ENCODE measurements at regions not wholly inside any gene's neighbourhood (a gene's known extent, or its start where the extent isn't known, plus 50 kb on each side); places are given as distances from the start of the nearest gene placed in this dataset.

DNA sequence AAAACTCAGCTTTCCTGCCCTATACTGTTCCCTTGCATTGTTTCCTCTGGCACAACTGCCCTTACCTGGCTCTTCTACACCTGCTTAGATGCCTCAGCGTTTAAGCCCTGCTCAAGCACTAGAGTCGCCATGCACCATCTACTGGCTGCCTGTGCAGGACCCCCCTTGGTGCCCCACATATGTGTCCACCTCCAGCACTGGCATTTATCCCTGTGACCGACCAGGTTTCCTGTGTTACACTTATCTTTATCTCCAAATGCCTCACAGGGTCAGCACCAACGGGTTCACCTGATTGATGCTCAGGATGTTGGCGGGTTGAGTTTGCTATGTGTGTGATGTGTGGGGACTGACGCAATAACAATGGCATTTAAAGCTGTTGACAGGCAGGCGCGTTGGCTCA, 177.5 kb downstream of the TMEM18 start:
- DNase-seq = no peak
- Histone ChIP-seq H3K4me1 (replicated peaks in 1 of 2) (no peaks in the 10 kb centered on the region), H3K4me3 (no peak overlapping the region), H3K36me3 (replicated peaks in 1 of 2) (no peaks in the 10 kb centered on the region), H3K27me3 (no peaks in the 10 kb centered on the region), H3K27ac (no peak overlapping the region), H3K9me3 (replicated peaks in 1 of 3) (no peaks in the 10 kb centered on the region)
- 72 to 83% (median 76%) methylated on average over 8 of the region's 8 CpGs for WGBS, 4 donors
- intact Hi-C loops (cut with DNase I) = no loop called here
- TF ChIP-seq POLR2A (IDR thresholded peaks at IDR 0.05) (no peak), CTCF (IDR thresholded peaks at IDR 0.05) (no peak)

DNA sequence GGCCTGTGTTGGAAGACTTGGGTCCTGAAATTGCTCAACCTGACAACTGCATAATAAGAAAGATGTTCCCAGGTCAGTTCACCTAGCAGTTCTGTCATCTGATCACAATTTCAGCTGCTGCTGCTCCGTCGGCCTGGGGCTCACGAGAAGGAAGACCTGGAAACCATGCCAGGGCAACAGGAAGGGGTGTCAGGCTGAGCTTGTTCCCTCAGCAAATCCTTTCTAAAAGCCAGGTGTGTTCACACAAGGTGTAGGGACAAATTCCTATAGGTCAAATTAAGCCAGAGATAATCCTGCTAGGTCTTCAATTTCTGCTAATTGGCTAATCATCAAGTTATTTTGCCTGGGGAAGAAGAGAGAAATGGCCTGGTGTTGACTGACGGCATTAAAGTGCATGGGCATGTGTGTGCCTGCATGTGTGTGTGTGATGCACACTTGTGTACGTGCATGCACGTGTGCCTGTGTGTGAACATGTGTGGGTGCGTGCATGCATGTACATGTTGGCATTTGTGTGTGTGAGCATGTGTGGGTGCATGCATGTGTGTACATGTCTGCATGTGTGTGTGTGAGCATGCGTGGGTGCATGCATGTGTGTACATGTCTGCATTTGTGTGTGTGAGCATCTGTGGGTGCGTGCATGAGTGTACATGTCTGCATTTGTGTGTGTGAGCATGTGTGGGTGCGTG, 178.6 kb downstream of the TMEM18 start:
- Histone ChIP-seq H3K9me3 (replicated peaks in 1 of 3) (no peaks in the 10 kb centered on the region), H3K36me3 (replicated peaks in 1 of 2) (no peaks in the 10 kb centered on the region), H3K27ac (no peak overlapping the region), H3K4me1 (replicated peaks in 1 of 2) (no peaks in the 10 kb centered on the region), H3K4me3 (no peak overlapping the region), H3K27me3 (no peaks in the 10 kb centered on the region)
- intact Hi-C loops (cut with DNase I) = no loop called here
- no peak for TF ChIP-seq POLR2A (IDR thresholded peaks at IDR 0.05)
- no peak for TF ChIP-seq CTCF (IDR thresholded peaks at IDR 0.05)
- 79 to 88% (median 86%) methylated on average over 10 of the region's 10 CpGs for WGBS, 4 donors
- DNase-seq = no peak

DNA sequence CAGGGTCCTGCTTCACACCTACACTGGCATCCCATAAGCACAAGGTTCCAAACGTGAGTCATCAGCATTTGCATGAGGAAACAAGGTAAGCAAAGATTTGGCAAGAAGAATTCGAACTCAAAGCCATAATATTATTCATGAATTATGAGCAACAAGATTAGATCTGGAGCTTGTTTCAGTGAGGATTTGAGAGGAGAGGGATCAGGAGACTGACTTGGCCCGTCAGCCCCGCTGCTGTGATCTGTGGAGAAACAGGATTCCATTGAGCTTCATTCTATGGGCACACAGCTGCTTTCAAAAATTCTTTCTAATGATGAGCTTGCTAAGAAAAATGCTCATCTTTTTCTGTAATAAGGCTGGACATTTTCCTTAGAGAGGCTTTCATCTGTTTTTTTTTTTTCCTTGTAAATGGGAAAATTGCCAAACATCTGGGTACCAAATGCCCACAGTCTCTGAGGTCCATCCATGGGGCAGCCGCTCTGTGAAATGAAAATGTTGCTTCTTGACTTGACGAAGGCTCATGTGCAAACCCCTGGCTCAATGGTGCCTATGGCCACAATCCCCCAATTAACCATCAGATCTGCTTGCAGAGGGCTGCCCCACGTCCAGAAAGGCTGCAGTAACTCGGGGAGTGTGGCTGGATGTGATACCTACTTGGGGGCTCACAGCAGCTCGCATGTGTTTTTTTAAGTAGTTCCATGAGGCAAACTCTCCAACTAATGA, 179.3 kb downstream of the TMEM18 start:
- Histone ChIP-seq H3K27ac (no peak overlapping the region), H3K9me3 (replicated peaks in 1 of 3) (no peaks in the 10 kb centered on the region), H3K27me3 (no peaks in the 10 kb centered on the region), H3K4me3 (no peak overlapping the region), H3K36me3 (replicated peaks in 1 of 2) (no peaks in the 10 kb centered on the region), H3K4me1 (replicated peaks in 1 of 2) (no peaks in the 10 kb centered on the region)
- no peak for TF ChIP-seq CTCF (IDR thresholded peaks at IDR 0.05)
- TF ChIP-seq POLR2A (IDR thresholded peaks at IDR 0.05) = no peak
- DNase-seq = no peak
- 64 to 73% (median 67%) methylated on average over 9 of the region's 9 CpGs for WGBS, 4 donors
- intact Hi-C loops (cut with DNase I) = no loop called here

DNA sequence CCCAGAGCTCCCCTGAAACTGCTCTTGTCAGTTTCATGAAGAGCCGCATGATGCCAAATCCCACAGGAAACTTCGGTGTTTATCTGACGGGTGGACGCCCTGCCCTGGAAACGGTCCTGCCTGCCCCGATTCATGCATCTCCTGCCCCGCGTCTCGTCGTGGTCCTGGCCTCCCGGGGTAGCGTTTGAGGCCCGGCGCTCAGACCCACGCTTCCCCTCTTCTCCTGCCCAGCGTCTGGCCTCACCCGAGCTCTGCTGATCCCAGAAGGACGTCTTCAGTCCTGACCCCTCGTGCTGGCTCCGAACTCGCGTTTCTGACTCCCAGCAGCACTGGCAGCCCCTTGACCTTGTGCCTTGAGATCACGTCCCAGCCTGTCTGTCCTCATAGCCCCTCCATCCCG, 180.5 kb downstream of the TMEM18 start:
- no peaks in the 10 kb centered on the region for H3K9me3 ChIP-seq (replicated peaks in 1 of 3)
- H3K4me1 ChIP-seq (replicated peaks in 1 of 2) = no peaks in the 10 kb centered on the region
- no peak for DNase-seq
- no peak overlapping the region for H3K27ac ChIP-seq
- no peak overlapping the region for H3K4me3 ChIP-seq
- no peaks in the 10 kb centered on the region for H3K36me3 ChIP-seq (replicated peaks in 1 of 2)
- no peaks in the 10 kb centered on the region for H3K27me3 ChIP-seq
- WGBS, 4 donors = 71 to 81% (median 78%) methylated on average over 23 to 24 of the region's 24 CpGs
- intact Hi-C loops (cut with DNase I) = no loop called here
- TF ChIP-seq CTCF (IDR thresholded peaks at IDR 0.05) (no peak), POLR2A (IDR thresholded peaks at IDR 0.05) (no peak)
